ENCODE measurements at regions not wholly inside any gene's neighbourhood (a gene's known extent, or its start where the extent isn't known, plus 50 kb on each side); places are given as distances from the start of the nearest gene placed in this dataset.

- Histone ChIP-seq H3K36me3 (ENCODE audit: control insufficient read depth in 4 of 4, insufficient read depth in 3 of 4, low read depth in 1 of 4, low read length in 3 of 4) (no peaks in the 10 kb centered on the region), H3K27ac (ENCODE audit: low read depth in 1 of 2, low read length in 2 of 2) (no peak overlapping the region), H3K9me3 (ENCODE audit: control insufficient read depth in 4 of 4, low read length in 3 of 4) (no peaks in the 10 kb centered on the region), H3K4me1 (ENCODE audit: control insufficient read depth in 4 of 4, insufficient read depth in 4 of 4, low read length in 3 of 4) (peaks cover 0 to 2% (median 0%) of the 10 kb centered on the region in 4 donors), H3K9ac (ENCODE audit: low read depth in 1 of 2, low read length in 2 of 2) (no peak overlapping the region), H3K4me3 (ENCODE audit: low read depth in 1 of 3, low read length in 3 of 3) (no peak overlapping the region), H3K27me3 (ENCODE audit: control insufficient read depth in 4 of 4, insufficient read depth in 4 of 4, low read length in 3 of 4) (no peaks in the 10 kb centered on the region)
- 92% methylated on average over 9 of the region's 9 CpGs for WGBS
- DNase-seq (ENCODE audit: low spot score) = no peak
- TF ChIP-seq CTCF (IDR thresholded peaks at IDR 0.05; ENCODE audit: low read depth, low read length, missing input control) (no peak), RAD21 (IDR thresholded peaks at IDR 0.05) (no peak), RXRA (IDR thresholded peaks at IDR 0.05) (no peak), GABPA (IDR thresholded peaks at IDR 0.05 in 1 of 2, conservative IDR thresholded peaks at IDR 0.05 in 1 of 2) (no peak), REST (IDR thresholded peaks at IDR 0.05) (no peak), SP1 (IDR thresholded peaks at IDR 0.05) (no peak), YY1 (IDR thresholded peaks at IDR 0.05) (no peak), TAF1 (conservative IDR thresholded peaks at IDR 0.05) (no peak), ATF3 (IDR thresholded peaks at IDR 0.05) (no peak), EGR1 (IDR thresholded peaks at IDR 0.05; ENCODE audit: low read depth in 2 of 2) (no peak), HNF4A (conservative IDR thresholded peaks at IDR 0.05) (no peak), FOXA2 (IDR thresholded peaks at IDR 0.05) (no peak), MAX (IDR thresholded peaks at IDR 0.05) (no peak), JUND (IDR thresholded peaks at IDR 0.05) (no peak), NR2F2 (IDR thresholded peaks at IDR 0.05) (no peak), FOXA1 (IDR thresholded peaks at IDR 0.05) (no peak)
Measured at GRCh38 chr17:71232801-71233559, 887.8 kb upstream of the SOX9 start.

GRCh38 chr17:71234349-71234748 lies 886.5 kb upstream of the SOX9 start:
- no peaks in the 10 kb centered on the region for H3K9me3 ChIP-seq (ENCODE audit: control insufficient read depth in 4 of 4, low read length in 3 of 4)
- H3K9ac ChIP-seq (ENCODE audit: low read depth in 1 of 2, low read length in 2 of 2) = no peak overlapping the region
- 92% methylated on average over 7 of the region's 7 CpGs for WGBS
- H3K27me3 ChIP-seq (ENCODE audit: control insufficient read depth in 4 of 4, insufficient read depth in 4 of 4, low read length in 3 of 4) = no peaks in the 10 kb centered on the region
- TF ChIP-seq FOXA2 (IDR thresholded peaks at IDR 0.05) (no peak), FOXA1 (IDR thresholded peaks at IDR 0.05) (no peak), REST (IDR thresholded peaks at IDR 0.05) (no peak), HNF4G (IDR thresholded peaks at IDR 0.05) (no peak)
- no peak overlapping the region for H3K4me3 ChIP-seq (ENCODE audit: low read depth in 1 of 3, low read length in 3 of 3)
- H3K36me3 ChIP-seq (ENCODE audit: control insufficient read depth in 4 of 4, insufficient read depth in 3 of 4, low read depth in 1 of 4, low read length in 3 of 4) = no peaks in the 10 kb centered on the region
- no peaks in the 10 kb centered on the region for H3K4me1 ChIP-seq (ENCODE audit: control insufficient read depth in 4 of 4, insufficient read depth in 4 of 4, low read length in 3 of 4)
- no peak for DNase-seq (ENCODE audit: low spot score)
- no peak overlapping the region for H3K27ac ChIP-seq (ENCODE audit: low read depth in 1 of 2, low read length in 2 of 2)

Measured in liver (tissue), 8 donors.